ENCODE measurements at regions not wholly inside any gene's neighbourhood (a gene's known extent, or its start where the extent isn't known, plus 50 kb on each side); places are given as distances from the start of the nearest gene placed in this dataset.

- no peak for TF ChIP-seq CTCF (IDR thresholded peaks at IDR 0.05)
These were observed 166.8 kb upstream of the COL8A1 start for GRCh38 chr3:99471353-99472323.

GRCh38 chr3:99470841-99471240 lies 167.6 kb upstream of the COL8A1 start:
- no peak for TF ChIP-seq CTCF (IDR thresholded peaks at IDR 0.05)

- TF ChIP-seq CTCF (IDR thresholded peaks at IDR 0.05) = no peak
These were observed 169.5 kb upstream of the COL8A1 start for GRCh38 chr3:99468918-99469317.

GRCh38 chr3:99467420-99467819 lies 171.0 kb upstream of the COL8A1 start:
- no peak for TF ChIP-seq CTCF (IDR thresholded peaks at IDR 0.05)

GRCh38 chr3:99466331-99466730 lies 172.1 kb upstream of the COL8A1 start:
- TF ChIP-seq CTCF (IDR thresholded peaks at IDR 0.05) = no peak

- TF ChIP-seq CTCF (IDR thresholded peaks at IDR 0.05) = no peak
These were observed 180.4 kb upstream of the COL8A1 start for GRCh38 chr3:99458013-99458412.

GRCh38 chr3:99442599-99442998 lies 195.8 kb upstream of the COL8A1 start:
- no peak for TF ChIP-seq CTCF (IDR thresholded peaks at IDR 0.05)
